WERI-Rb-1 (cell line): ENCODE measurements at regions not wholly inside any gene's neighbourhood (a gene's known extent, or its start where the extent isn't known, plus 50 kb on each side); places are given as distances from the start of the nearest gene placed in this dataset.

Experiments used
- DNase-seq: peaks from one replicate; pipeline ENCODE4 v3.0.0-alpha.2; 2020
- H3K27ac ChIP-seq: fragments of 250-450 bp; sonication (Bioruptor Pico); 2 replicates; pipeline ENCODE4 v1.5.1; 2020; ENCODE audit warnings: mild to moderate bottlenecking, moderate library complexity
- H3K27me3 ChIP-seq: fragments of 250-450 bp; sonication (Bioruptor Pico); 2 replicates; pipeline ENCODE4 v1.5.1; 2021; ENCODE audit warnings: mild to moderate bottlenecking, low read depth, moderate library complexity; ENCODE audit not compliant: insufficient read depth, severe bottlenecking
- H3K36me3 ChIP-seq: fragments of 250-450 bp; sonication (Bioruptor Pico); 2 replicates; pipeline ENCODE4 v1.5.1; 2020; ENCODE audit warnings: mild to moderate bottlenecking, moderate library complexity
- H3K4me3 ChIP-seq: 2 replicates; pipeline ENCODE4 v1.5.1; 2011; ENCODE audit warnings: low read depth, mild to moderate bottlenecking, control low read depth, low read length
- H3K9me3 ChIP-seq: fragments of 250-450 bp; sonication (Bioruptor Pico); 2 replicates; pipeline ENCODE4 v1.5.1; 2021; ENCODE audit warnings: mild to moderate bottlenecking, moderate library complexity; ENCODE audit not compliant: severe bottlenecking
- TF ChIP-seq, protein P1 (sequence below): IDR thresholded peaks from 2 replicates; pipeline ENCODE4 v1.5.1; 2011; ENCODE audit warnings: low read depth, mild to moderate bottlenecking, control low read depth, inconsistent platforms, low read length

GRCh38 chr5:32964261-32964660, 253.1 kb downstream of the NPR3 start:
- Histone ChIP-seq H3K27ac (no peak overlapping the region), H3K36me3 (no peaks in the 10 kb centered on the region)

DNA sequence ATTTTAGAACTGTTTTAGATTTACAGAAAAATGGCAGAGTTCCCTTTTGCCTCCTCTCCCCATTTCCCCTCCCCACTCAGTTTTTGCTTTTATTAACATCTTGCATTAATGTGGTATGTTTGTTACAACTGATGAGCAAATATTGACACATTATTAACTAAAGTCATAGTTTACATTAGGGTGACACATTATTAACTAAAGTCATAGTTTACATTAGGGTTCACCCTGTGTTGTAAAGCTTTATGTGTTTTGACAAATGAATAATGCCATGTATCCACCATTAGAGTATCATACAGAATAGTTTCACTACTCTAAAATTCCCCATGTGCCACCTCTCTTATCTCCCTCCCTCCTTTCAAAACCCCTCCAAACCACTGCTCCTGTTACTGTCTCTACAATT, 262.5 kb downstream of the NPR3 start:
- no peak for DNase-seq
- no peak overlapping the region for H3K27ac ChIP-seq
- no peak overlapping the region for H3K4me3 ChIP-seq
- no peaks in the 10 kb centered on the region for H3K36me3 ChIP-seq
- TF ChIP-seq, protein P1, sequence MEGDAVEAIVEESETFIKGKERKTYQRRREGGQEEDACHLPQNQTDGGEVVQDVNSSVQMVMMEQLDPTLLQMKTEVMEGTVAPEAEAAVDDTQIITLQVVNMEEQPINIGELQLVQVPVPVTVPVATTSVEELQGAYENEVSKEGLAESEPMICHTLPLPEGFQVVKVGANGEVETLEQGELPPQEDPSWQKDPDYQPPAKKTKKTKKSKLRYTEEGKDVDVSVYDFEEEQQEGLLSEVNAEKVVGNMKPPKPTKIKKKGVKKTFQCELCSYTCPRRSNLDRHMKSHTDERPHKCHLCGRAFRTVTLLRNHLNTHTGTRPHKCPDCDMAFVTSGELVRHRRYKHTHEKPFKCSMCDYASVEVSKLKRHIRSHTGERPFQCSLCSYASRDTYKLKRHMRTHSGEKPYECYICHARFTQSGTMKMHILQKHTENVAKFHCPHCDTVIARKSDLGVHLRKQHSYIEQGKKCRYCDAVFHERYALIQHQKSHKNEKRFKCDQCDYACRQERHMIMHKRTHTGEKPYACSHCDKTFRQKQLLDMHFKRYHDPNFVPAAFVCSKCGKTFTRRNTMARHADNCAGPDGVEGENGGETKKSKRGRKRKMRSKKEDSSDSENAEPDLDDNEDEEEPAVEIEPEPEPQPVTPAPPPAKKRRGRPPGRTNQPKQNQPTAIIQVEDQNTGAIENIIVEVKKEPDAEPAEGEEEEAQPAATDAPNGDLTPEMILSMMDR = no peak
- peaks cover 80% of the 10 kb centered on the region for H3K27me3 ChIP-seq
- no peaks in the 10 kb centered on the region for H3K9me3 ChIP-seq

More at GRCh38 chr5:32964261-32964660, 253.1 kb downstream of the NPR3 start:
- TF ChIP-seq, protein P1 = no peak
- Histone ChIP-seq H3K9me3 (no peaks in the 10 kb centered on the region), H3K4me3 (no peak overlapping the region), H3K27me3 (peaks cover 39% of the 10 kb centered on the region)
- DNase-seq = no peak

GRCh38 chr5:32975656-32976375, 264.7 kb downstream of the NPR3 start:
- H3K9me3 ChIP-seq = no peaks in the 10 kb centered on the region
- H3K27me3 ChIP-seq = peaks cover 84% of the 10 kb centered on the region
- no peak for DNase-seq
- no peak overlapping the region for H3K4me3 ChIP-seq
- H3K36me3 ChIP-seq = no peaks in the 10 kb centered on the region
- no peak overlapping the region for H3K27ac ChIP-seq
- TF ChIP-seq, protein P1 = no peak

DNA sequence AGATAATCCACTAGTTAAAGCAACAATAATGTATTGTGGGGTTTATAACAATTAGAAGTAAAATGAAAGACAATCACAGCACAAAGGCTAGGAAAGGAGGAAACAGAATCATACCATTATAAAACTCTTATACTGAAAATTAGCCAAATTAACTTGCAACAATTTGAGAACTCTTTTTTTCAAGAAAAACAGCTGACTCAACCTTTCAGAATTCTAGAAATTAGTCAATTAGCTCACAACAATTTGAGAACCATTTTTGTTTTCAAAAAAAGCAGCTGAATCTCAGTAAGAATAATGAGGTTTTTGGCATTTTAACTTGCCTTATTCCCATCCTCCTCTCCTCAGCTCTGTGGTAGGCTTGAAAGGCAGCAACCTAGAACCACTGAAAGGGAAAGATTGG, 269.9 kb downstream of the NPR3 start:
- no peaks in the 10 kb centered on the region for H3K36me3 ChIP-seq
- H3K4me3 ChIP-seq = no peak overlapping the region
- no peaks in the 10 kb centered on the region for H3K9me3 ChIP-seq
- TF ChIP-seq, protein P1 = no peak
- no peak for DNase-seq
- no peak overlapping the region for H3K27ac ChIP-seq
- peaks cover 80% of the 10 kb centered on the region for H3K27me3 ChIP-seq

- Histone ChIP-seq H3K27ac (no peak overlapping the region), H3K27me3 (peaks cover 77% of the 10 kb centered on the region), H3K36me3 (no peaks in the 10 kb centered on the region), H3K4me3 (no peak overlapping the region), H3K9me3 (no peaks in the 10 kb centered on the region)
- TF ChIP-seq, protein P1 = no peak
- DNase-seq = no peak
Measured at GRCh38 chr5:32984851-32985610, 273.9 kb downstream of the NPR3 start.
